GM04504 (cell line): ENCODE measurements at regions not wholly inside any gene's neighbourhood (a gene's known extent, or its start where the extent isn't known, plus 50 kb on each side); places are given as distances from the start of the nearest gene placed in this dataset.
A peak's percentile ranks its signal among the peaks of the same experiment; 100 is the strongest.

Experiments
- DNase-seq: peaks from one replicate; pipeline ENCODE4 v3.0.0-alpha.2; 2012; ENCODE audit warnings: low read depth

DNA sequence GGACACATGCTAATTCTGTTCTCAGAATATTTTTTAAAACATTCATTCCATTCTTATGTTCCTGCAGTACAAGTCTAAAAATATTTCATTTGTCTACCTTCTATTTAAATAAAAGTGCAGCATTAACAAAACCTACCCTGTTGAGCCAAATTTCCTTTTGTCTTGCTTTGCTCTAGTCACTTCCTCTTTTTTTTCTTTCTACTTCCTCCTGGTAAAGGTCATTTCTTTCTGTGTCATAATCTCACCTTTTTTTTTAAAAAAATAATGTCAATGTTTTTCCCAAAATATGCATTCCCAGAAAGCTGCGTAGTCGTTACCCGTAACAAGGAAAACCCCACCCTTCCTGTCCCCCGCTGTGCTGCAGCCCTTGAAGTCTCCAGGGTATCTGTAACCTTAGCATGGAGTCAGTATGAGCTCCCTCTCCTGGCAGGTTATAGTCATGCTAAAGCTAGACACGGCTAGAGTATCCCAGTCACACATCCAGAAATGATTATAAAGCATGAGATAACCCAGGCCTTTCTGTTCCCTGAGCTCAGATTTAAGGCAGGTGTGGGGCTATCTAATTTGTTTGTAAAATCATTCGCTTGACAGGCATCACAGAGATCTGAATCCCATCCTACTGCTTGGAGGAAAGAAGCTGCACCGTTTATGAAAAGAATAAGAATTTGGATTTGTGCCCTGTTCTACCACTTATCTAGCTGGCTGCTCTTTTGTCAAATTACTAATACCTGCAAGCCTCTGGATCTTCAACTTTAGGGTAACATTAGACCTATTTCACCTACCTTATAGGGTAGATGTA is 51.1 kb upstream of the EED start:
- DNase-seq: no peak

DNA sequence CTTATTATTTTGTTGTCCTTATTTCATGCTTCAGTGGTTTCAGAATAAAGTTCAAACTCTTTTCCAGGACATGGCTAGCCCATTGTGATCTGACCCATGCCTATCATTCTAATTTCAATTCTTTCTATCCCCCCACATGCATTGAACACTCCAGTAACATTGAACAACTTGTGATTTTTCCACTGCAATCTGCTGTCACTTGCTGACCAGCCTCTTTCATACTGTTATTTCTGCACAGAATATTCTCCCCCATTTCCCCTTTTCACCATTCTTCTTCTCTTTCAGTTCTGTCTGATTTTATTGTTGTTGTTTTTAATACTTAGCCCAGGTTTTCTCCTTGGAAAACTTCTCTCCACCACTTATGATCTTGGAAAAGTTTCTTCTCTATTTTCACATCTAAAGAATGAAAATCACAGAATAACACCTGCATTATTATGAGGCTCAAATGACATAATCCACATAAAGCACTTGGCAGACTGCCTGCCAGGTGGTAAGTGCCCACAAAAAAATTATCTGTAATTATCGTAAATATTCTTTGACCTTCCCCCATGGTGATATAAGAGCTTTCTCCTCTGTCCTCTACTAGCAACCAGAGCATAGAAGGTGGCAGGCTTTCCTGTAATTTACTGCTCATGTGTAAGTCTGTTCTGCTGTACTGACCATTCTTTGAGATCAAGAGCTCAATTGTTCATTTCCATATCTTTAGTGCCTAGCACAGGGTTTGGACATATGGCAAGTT is 51.9 kb upstream of the EED start:
- no peak for DNase-seq

DNA sequence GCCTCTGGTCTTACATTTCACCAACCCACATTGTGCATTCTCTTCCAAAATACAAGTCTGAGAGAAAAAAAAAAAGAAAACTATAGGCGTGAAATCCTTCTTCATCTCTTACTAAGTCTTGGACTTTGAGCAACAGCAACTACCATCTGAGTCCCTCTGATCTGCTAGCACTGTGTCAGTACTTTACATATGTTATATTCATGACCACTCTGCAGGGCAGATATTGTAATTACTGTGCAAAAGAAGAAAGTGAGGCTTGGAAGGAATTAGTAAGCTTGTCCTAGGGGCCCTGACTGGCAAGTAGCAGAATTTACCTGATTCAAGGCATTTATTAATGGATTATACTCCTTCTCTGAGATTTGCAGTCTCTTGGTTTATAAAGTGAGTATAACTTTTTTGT is 52.7 kb upstream of the EED start:
- no peak for DNase-seq

DNA sequence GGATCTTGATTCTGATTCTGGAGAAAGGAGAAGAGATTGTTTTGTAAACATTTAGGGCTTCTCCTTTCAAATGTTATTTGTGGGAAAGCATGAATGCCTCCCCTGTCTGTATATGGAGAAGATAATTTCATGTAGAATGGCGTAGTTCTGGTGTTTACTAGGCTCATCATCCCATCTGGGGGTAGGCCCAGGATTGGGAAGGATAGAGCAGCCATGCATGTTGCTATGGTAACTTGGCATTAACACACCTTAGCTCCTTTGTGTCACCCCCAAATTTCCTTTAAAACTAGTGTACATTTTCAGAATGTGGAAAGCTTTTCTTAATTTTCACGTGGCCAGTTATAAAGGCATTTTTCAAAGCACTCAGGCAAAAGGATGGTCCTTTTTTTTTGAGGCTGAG is 57.5 kb upstream of the EED start:
- no peak for DNase-seq

DNA sequence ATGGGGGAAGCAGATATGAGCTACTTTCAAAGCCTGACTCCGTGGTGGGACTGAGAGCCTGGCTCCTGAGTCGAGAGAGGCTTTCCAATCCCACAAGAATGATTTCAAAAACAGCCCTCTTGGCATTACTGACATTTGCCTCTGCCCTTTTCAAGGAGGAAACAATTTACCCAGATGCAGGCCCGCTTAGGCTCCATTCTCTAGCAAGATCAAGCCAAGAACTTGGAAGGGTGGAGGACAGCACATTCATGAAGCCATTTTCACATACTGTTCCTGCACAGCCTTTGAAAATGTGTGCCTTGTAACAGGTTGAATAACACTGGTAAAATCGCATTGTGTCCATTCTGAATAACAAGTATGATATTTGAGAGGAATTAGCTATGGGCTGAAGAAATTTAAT is 58.2 kb upstream of the EED start:
- DNase-seq: no peak

DNA sequence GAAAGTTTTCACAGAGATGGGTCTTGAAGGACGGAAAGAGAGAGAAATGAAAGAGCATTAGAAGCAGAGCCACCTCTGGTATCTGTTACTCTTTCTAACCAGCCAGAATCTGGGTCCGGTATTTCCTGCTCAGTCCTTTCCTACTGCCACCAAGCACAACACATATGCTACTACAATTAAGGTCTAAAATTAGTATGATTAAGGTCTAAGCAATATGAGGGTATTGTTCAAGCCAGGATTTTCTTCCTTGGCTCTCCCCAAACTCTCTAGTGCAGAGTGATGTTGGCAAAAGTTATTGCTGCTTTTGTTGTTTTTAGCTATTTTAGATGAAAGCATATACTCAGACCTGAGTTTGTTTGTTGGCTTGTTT is 59.2 kb upstream of the EED start:
- DNase-seq: no peak

DNA sequence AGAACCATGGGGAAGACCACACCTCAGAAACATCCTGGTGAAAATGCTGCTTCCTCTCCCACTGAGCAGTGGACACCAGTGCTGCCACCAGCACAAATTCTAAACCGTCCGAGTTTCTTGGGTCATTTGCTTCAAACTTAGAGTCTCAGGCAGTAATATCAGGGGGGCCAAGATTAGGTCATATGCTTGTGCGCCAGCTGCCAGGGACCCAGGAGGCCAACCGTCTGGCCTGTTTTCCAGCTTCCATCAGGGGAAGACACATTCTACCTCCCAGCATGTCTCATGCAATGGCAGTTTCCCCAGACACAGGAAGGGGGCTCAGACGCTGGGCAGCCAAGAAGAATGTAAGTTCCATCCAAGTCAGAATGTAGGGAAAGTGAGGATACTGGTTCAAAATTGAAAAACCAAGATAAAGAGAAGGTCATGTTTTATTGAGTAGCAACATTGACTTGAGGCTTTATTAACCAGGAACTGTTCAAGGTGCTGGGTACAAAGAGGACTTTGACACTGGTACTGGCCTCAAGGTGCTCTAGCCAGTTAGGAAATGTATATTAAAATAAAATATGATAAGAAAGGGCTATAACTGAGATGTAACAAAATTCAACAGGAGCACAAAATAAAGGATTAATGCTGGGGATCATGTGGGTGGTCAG is 59.7 kb upstream of the EED start:
- no peak for DNase-seq

DNA sequence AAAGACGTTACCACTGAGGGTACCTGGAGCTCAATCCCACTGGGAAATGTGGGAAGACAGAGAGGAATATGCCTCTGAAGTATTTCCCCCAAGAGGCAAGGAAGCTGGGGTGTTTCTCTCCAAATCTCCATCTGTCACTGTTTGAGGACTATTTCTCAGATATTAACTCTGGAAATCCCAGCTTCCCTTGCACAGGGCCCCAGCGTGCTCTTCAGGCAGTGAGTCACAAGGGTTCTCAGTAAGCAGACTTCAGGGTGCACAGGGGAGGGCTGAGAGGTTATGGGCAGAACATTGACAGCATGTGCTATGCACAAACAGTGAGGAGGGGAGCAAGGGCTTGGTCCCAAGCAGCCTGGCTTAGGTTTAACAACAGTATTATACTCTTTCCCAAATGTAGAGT is 60.9 kb upstream of the EED start:
- DNase-seq: no peak

DNA sequence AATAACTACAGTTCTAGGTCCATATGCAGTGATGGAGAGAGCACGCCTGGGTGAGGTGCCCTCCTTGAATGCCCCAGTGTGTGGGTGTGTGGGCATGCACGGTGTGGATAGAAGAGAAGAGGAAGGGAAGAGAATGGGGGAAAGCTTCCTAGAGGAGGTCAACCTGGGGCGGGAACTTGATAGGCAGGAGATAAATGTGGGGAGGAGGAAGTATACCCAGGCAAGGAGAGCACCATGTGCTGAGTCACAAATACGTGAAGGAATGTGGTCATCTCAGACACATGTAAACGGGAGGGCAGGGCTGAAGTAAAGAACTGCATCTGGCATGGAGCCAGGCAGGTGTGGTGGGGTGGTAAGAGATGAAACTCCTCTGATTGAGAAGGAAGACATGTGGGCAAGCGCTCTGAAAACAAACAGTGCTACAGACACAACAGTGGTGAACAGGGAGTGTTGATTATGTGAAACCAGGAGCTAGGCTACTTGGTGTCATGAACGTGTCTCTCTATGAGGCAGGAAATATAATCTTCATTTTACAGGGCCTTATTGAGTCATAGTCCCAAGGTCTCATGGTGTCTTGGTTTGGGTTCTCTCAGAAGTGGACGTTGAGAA is 61.5 kb upstream of the EED start:
- no peak for DNase-seq

DNA sequence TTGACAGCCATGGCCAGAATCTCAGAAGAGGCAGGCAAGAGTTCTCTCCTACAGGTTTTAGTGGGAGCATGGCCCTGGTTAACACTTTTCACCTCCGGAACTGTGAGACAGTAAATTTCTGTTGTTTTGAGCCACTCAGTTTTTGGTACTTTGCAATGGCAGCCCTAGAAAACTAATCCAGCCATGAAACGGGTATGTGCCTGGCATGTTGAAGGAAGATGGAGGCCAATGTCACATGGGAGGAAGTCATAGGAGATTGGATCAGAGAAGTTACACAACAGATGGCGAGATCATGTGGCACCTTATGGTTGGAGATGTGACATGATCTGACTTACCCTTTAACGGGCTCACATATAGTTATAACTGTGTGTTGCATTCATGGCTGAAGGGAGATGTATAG is 63.2 kb upstream of the EED start:
- no peak for DNase-seq

DNA sequence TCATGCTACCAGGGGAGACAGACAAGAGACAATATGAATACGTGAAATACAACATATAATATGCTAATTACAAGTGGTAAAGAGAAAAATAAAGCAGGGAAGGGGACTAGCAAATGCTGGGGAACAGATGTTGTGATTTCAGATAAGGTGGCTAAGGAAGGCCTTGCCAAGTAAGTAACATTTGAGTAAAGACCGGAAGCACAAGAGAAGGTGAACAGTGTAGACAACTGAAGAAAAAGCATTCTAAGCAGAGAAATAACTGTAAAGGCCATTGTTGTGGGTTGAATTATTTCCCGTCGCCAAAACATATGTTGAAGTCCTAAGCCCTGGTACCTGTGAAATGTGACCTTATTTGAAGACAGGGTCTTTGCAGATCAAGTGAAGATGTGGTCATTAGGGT is 63.7 kb upstream of the EED start:
- DNase-seq: no peak

DNA sequence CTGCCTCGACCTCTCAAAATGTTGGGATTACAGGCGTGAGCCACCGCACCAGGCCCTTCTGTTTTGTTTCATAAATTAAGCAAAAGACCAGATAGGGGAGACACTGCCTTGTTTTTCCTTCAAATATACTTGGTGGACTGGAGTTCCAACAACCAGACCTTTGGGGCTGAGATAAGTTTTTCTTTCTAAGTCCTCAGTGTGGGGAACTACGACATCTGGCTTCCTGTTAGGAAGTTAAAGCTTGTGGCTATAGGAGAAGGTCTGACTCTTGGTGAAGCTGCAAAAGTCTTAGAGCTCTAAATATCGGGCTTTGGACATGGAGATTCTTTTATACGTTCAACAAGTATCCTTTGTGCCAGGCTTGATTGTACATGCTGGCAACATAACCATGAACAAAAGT is 64.1 kb upstream of the EED start:
- DNase-seq: no peak

DNA sequence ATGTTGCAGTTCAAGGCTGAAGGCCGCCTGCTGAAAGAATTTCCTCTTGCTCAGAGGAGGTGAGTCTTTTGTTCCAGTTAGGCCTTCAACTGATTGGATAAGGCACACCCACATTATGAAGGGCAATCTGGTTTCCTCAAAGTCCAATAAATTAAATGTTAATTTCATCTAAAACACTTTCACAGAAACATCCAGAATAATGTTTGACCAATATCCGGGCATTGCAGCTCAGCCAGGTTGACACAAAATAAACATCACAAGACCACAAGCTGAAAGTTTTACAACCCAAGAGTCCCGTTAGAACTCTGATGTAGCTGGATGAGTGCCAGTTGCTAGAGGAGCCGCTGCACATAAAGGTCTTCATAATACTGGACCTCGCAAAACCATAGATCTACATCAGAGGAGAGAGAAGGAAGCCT is 64.9 kb upstream of the EED start:
- no peak for DNase-seq

DNA sequence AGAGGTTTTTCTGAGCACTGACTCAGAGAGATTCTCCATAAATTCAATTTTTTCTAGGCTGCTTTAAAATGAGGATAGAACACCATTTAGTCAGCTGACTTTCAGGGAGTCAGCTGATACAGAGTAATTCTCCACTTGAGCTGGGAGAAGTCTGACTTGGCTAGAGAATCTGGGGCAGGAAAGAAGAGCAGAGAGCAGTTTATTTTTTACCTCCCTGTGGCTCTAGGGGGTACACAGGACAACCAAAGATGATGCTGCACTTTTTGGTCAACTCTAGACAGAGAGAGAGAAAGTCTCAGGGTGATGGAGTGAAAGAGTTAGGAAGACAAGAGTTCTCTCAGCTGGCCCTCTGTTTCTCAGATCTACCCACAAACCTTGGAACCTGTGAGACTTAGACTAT is 67.3 kb upstream of the EED start:
- DNase-seq: no peak

DNA sequence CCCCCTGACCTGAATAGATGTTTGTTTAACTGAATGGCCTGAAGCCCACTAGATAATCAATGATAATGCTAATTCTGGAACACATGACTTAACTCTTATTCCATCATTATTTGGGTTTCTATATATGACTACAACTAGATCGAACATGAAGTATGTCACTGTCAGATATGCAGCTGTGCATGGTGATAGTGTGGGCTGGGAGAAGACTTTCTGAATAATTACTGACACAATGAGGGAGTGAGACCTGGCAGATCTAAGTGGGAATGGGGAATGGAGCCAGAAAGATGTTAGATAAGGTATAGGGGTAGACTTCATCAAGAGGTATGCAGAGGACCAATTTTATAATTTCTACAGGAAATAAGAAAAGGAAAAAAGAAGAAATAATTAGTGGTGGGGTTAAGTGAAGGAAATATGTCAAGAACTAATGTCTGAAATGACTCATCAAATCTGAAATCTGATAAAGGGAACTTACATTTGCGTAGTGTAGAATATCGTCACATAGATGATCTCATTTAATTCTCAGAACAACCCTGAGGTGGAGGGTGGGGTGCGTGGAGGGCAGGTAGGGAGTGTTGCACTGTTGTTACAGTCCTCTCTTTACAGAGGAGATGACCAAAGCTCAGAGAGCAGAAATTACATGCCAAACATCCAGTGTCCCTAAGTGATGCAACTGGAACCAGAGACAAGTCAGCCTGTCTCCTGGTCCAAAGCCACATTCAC is 68.2 kb upstream of the EED start:
- DNase-seq: no peak

DNA sequence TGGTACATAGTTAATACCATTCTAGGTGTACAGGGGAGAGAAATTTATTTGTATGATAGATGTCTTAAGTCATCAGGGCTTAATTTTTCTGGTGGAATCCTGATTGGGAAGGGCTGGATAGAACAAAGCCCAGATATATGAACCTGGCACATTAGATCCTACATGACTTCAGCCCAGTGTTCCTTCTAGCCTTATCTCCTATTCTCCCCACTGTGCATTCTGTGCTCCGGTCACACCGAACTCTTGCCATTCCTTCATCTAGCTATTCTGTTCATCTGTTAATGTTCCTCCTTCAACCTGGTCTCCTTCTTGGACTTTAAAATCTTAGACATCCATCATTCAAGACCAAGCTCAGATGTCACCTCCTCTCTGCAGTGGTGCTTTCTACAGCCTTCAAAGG is 68.9 kb upstream of the EED start:
- no peak for DNase-seq

DNA sequence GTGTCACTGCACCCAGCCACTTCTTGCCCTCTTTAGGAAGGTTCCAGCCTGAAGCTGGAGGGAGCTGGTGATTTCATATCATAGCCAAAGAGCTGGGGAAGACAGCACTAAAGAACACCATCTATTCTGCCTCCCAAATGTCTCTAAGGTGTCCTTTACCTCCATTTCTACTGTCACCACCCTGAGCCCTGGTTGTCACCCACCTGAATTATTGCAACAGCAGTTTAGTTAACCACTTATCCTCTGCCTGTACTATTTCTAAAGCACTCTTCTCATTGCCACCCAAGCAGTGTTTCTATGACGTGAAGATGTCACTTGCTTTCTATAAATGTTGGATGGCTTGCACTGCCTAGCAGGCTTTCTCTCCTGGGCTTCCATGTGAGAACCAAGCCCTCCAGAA is 69.4 kb upstream of the EED start:
- no peak for DNase-seq

DNA sequence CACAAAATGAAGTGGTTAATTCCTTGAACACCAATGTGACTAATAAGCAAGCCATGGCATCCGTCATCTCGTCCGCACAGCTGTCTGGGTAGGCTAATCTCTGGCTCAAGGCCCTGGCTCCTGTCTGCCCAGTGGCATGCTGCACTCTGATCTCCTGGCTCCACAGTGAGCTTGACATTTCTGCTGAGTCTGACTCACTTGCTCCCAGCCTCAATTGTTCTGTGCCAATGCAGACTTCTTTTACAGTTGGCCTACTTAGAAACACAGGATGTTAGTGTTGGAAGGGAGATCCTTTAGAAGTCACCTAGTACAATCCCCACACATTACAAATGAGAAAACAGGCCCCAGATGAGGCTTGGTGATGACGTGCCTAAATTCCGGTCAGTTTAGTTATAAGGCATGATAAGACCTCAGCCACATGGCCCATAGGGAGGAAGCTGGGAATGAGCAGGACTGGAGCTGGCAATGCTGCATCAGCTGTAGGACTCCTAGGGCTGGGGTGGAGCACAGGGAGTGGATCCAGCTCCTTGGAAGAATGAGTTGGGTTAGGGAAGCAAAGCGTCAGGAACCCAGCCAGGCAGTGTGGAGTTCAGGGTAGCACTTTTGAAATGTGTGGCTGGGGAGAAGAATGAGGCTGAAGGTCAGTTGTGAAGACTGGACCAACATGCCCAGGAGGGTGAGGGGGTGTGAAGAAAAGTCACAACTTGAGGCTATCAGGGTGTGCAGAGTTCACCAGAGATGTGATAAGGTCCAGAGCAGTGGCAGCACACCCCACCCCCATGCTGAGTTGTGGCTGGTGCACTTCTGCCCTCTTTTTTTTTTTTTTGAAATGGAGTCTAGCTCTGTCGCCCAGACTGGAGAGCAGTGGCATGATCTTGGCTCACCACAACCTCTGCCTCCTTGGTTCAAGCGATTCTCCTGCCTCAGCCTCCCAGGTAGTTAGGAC is 70.2 kb upstream of the EED start:
- peak; percentile 95 for DNase-seq

DNA sequence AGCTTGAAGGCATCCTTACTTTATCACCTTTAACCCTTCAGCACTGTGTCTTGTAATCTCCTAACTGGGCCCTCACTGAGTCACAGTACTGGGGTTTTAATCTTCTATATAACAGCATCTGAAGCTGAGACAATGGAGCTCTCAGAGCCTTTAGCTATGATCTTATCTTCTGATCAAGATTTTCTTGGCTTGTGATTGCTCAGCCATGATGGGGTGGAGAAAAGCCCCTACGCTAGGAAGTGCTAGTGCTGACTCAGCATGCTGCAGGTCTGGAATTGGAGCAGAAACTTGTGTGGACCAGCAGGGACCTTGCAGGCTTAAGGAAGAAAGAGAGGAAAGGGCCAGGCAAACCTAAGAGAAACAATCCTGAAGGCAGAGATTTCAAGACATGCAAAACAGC is 71.7 kb upstream of the EED start:
- DNase-seq: no peak

DNA sequence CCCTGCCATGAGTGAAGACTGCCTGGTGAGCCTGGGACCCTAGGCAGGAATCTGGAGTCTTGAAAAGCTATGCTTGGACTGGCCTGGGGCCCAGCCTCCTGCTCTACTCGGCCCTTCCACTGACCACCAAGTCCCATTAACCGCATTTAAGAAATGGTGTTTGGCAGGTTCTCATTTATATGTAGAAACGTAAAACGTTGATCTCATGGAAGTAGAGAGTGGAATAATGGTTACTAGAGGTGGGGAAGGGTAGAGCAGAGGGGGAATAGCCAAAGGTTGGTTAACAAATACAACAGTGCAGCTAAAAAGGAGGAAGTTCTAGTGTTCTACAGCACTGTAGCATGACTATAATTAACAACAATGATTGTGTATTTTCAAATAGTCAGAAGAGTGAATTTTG is 72.9 kb upstream of the EED start:
- no peak for DNase-seq

DNA sequence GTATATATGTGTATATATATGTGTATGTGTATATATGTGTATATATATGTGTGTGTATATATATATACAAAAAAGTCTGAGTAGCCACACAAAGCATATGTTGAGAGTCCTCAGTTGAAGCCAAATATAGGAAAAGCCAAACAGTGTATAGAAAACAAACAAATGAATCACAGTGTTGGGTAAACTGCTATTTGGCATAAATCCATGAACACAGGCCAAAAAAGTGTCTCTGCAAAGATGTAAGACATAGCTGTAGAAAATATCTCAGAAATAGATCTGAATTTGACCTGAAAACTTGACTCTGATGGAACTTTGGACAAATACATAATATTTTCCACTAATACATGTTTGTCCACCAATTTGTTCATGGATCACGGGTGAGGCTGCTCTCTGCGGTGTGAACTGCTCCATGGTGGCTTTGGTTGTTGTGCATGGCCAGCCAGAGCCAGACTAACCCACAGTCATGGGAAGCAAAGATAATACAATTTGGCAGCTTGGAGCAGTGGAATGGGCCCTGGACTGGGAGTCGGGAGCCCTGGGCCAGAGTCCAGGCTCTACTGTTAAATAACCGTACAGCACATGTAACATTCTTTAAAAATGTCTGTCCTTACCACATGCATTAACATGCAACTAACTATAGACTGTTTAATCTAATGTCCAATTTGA is 76.9 kb upstream of the EED start:
- no peak for DNase-seq
